Upper lobe of left lung (tissue), 4 donors: ENCODE measurements at regions not wholly inside any gene's neighbourhood (a gene's known extent, or its start where the extent isn't known, plus 50 kb on each side); places are given as distances from the start of the nearest gene placed in this dataset.

ENCODE experiments used
- CTCF ChIP-seq, 6 experiments: fragments of 450-650 bp in 4 of 6; fragments of 200-600 bp in 2 of 6; sonication (generic) in 2 of 6; IDR thresholded peaks; one replicate each; pipeline ENCODE4 v1.5.1; 2016 to 2019; ENCODE audit warnings: antibody characterized with exemption in 6 of 6
- EP300 ChIP-seq, 4 donors: sonication (generic); formaldehyde crosslinking; IDR thresholded peaks; one replicate each; pipeline ENCODE4 v1.5.1; 2017; ENCODE audit warnings: antibody characterized with exemption in 4 of 4, control low read depth in 2 of 4

- TF ChIP-seq EP300 (IDR thresholded peaks at IDR 0.05) (no peak), CTCF (IDR thresholded peaks at IDR 0.05) (no peak)
These were observed 707.5 kb downstream of the ZWINT start for GRCh38 chr10:55653531-55653930.
